GM12865 (cell line): ENCODE measurements at regions not wholly inside any gene's neighbourhood (a gene's known extent, or its start where the extent isn't known, plus 50 kb on each side); places are given as distances from the start of the nearest gene placed in this dataset.

Experiments
- DNase-seq: peaks from one replicate; pipeline ENCODE4 v3.0.0; 2010; ENCODE audit warnings: low read depth
- H3K4me3 ChIP-seq: 2 replicates; pipeline ENCODE4 v1.5.1; 2011; ENCODE audit warnings: mild to moderate bottlenecking, low read depth, low read length, control low read depth
- CTCF ChIP-seq: IDR thresholded peaks from 2 replicates; pipeline ENCODE4 v1.5.1; 2011; ENCODE audit warnings: low read length, control low read depth, low read depth, inconsistent platforms; ENCODE audit not compliant: insufficient read depth; ENCODE audit errors: missing control alignments

GRCh38 chr2:239772721-239773120 lies 252.4 kb downstream of the NDUFA10 start:
- no peak for DNase-seq
- H3K4me3 ChIP-seq, result no peak overlapping the region

GRCh38 chr2:239770246-239770639 lies 254.9 kb downstream of the NDUFA10 start:
- H3K4me3 ChIP-seq, result no peak overlapping the region
- no peak for TF ChIP-seq CTCF
- DNase-seq, result no peak

More at GRCh38 chr2:239772721-239773120, 252.4 kb downstream of the NDUFA10 start:
- TF ChIP-seq CTCF, result no peak

- no peak for TF ChIP-seq CTCF
- no peak overlapping the region for H3K4me3 ChIP-seq
- DNase-seq, result no peak
Observed at GRCh38 chr2:239769554-239770245, 255.4 kb downstream of the NDUFA10 start.

- no peak for DNase-seq
- no peak for TF ChIP-seq CTCF
- H3K4me3 ChIP-seq, result no peak overlapping the region
Observed at GRCh38 chr2:239768907-239769553, 256.1 kb downstream of the NDUFA10 start.

GRCh38 chr2:239768031-239768790 lies 256.9 kb downstream of the NDUFA10 start:
- DNase-seq, result no peak
- TF ChIP-seq CTCF, result no peak

GRCh38 chr2:239767021-239767905 lies 257.9 kb downstream of the NDUFA10 start:
- DNase-seq, result no peak
- no peak overlapping the region for H3K4me3 ChIP-seq
- no peak for TF ChIP-seq CTCF

More at GRCh38 chr2:239768031-239768790, 256.9 kb downstream of the NDUFA10 start:
- H3K4me3 ChIP-seq, result no peak overlapping the region
